HCT116 (cell line): ENCODE measurements at regions not wholly inside any gene's neighbourhood (a gene's known extent, or its start where the extent isn't known, plus 50 kb on each side); places are given as distances from the start of the nearest gene placed in this dataset.

Experiments used
- ATAC-seq: fragments of 200-7000 bp; cut with Tn5 transposase; 2 replicates; pipeline ENCODE4 v1.9.1; 2020; ENCODE audit warnings: mild to moderate bottlenecking, moderate library complexity
- BruUV-seq: library from RNA; stranded (reverse); fragments of 400-500 nt; replicated peaks from 2 replicates; lab custom pipeline; 2021; lab: Mats Ljungman, UMichigan
- CTCF ChIA-PET: fragments of 300-600 bp; sonication (Branson Sonifier 250); formaldehyde crosslinking; loops from one replicate; lab custom pipeline; 2021; ENCODE audit warnings: antibody characterized with exemption; lab: Charles Lee
- POLR2A ChIA-PET: fragments of 300-600, 350-600 bp; sonication (Branson Sonifier 250); formaldehyde crosslinking; loops from one replicate; lab custom pipeline; 2021; ENCODE audit warnings: antibody characterized with exemption; lab: Charles Lee
- RAD21 ChIA-PET, 2 experiments: fragments of 300-600 bp; sonication (Branson Sonifier 250); formaldehyde crosslinking; loops; one replicate each; lab custom pipeline; 2023; ENCODE audit warnings: low total read pairs in 2 of 2; ENCODE audit not compliant: uncharacterized antibody in 2 of 2, unreplicated experiment in 2 of 2, low non-redundant PET in 1 of 2; lab: Charles Lee
- DNase-seq: peaks from one replicate; pipeline ENCODE4 v3.0.0-alpha.2; 2010; ENCODE audit warnings: low read depth, low spot score
- H2AFZ ChIP-seq: fragments of 200-600 bp; shearing (Covaris generic), sonication (generic); 2 replicates; pipeline ENCODE4 v1.6.1; 2017; ENCODE audit warnings: low read depth, mixed run types, mixed read lengths, antibody characterized with exemption, low read length; ENCODE audit not compliant: poor library complexity, severe bottlenecking
- H3K27ac ChIP-seq: 2 replicates; pipeline ENCODE4 v1.5.1; 2012; ENCODE audit warnings: low read depth, low read length
- H3K27me3 ChIP-seq: fragments of 200-600 bp; sonication (generic); 2 replicates; pipeline ENCODE4 v1.6.1; 2016; ENCODE audit warnings: mixed run types, low read length, mixed read lengths; ENCODE audit not compliant: insufficient read depth
- H3K36me3 ChIP-seq, 2 experiments: fragments of 200-500 bp in 1 of 2; fragments of 200-600 bp in 1 of 2; sonication (Bioruptor generic) in 1 of 2; sonication (generic) in 1 of 2; 2 replicates each; pipeline versions ENCODE4 v1.5.1 to v1.6.1; 2014 to 2016; ENCODE audit warnings: low read length in 2 of 2, inconsistent platforms in 1 of 2, mixed read lengths in 1 of 2, mixed run types in 1 of 2; ENCODE audit not compliant: insufficient read depth in 2 of 2, control insufficient read depth in 1 of 2
- H3K4me1 ChIP-seq, 2 experiments: fragments of 200-600 bp in 1 of 2; sonication (generic) in 1 of 2; 2 replicates each; pipeline versions ENCODE4 v1.5.1 to v1.6.1; 2012 to 2017; ENCODE audit warnings: low read length in 2 of 2, inconsistent platforms in 1 of 2, mild to moderate bottlenecking in 1 of 2, mixed read lengths in 1 of 2, mixed run types in 1 of 2, moderate library complexity in 1 of 2; ENCODE audit not compliant: insufficient read depth in 2 of 2, control insufficient read depth in 1 of 2
- H3K4me2 ChIP-seq: fragments of 200-600 bp; sonication (generic); 2 replicates; pipeline ENCODE4 v1.6.1; 2017; ENCODE audit warnings: mixed run types, low read length, mixed read lengths
- H3K4me3 ChIP-seq, 2 experiments: fragments of 200-600 bp in 1 of 2; sonication (generic) in 1 of 2; replicated peaks in 1 of 2; 2 replicates each; pipeline ENCODE4 v1.5.1; 2011 to 2016; ENCODE audit warnings: low read length in 2 of 2, control low read depth in 1 of 2, low read depth in 1 of 2, mild to moderate bottlenecking in 1 of 2, mixed read lengths in 1 of 2, mixed run types in 1 of 2
- H3K79me2 ChIP-seq: fragments of 200-600 bp; sonication (generic); 2 replicates; pipeline ENCODE4 v1.6.1; 2017; ENCODE audit warnings: mild to moderate bottlenecking, mixed run types, low read length, moderate library complexity, mixed read lengths; ENCODE audit not compliant: insufficient read depth
- H3K9ac ChIP-seq: fragments of 200-600 bp; sonication (generic); 2 replicates; pipeline ENCODE4 v1.6.1; 2016; ENCODE audit warnings: low read length, mixed read lengths
- H3K9me2 ChIP-seq: fragments of 200-600 bp; sonication (generic), shearing (Covaris generic); 2 replicates; pipeline ENCODE4 v1.6.1; 2017; ENCODE audit warnings: mixed run types, mild to moderate bottlenecking, moderate library complexity; ENCODE audit not compliant: insufficient read depth
- H3K9me3 ChIP-seq, 2 experiments: fragments of 200-500 bp in 1 of 2; fragments of 200-600 bp in 1 of 2; sonication (Bioruptor generic) in 1 of 2; sonication (generic) in 1 of 2; 2 replicates each; pipeline ENCODE4 v1.6.1; 2014 to 2017; ENCODE audit warnings: low read length in 2 of 2, mixed read lengths in 2 of 2, inconsistent platforms in 1 of 2, low read depth in 1 of 2, mild to moderate bottlenecking in 1 of 2, mixed run types in 1 of 2, moderate library complexity in 1 of 2; ENCODE audit not compliant: control insufficient read depth in 1 of 2, insufficient read depth in 1 of 2
- H4K20me1 ChIP-seq: fragments of 200-600 bp; sonication (generic), shearing (Covaris generic); 2 replicates; pipeline ENCODE4 v1.6.1; 2017; ENCODE audit warnings: mixed run types, mild to moderate bottlenecking, moderate library complexity; ENCODE audit not compliant: insufficient read depth
- ATF3 ChIP-seq: IDR thresholded peaks from 2 replicates; pipeline ENCODE4 v1.6.1; 2012
- REST ChIP-seq: IDR thresholded peaks from 2 replicates; pipeline ENCODE4 v1.6.1; 2012; ENCODE audit warnings: low read depth
- TCF7L2 ChIP-seq: IDR thresholded peaks from 2 replicates; pipeline ENCODE4 v1.7.0; 2011; ENCODE audit warnings: borderline replicate concordance, inconsistent platforms; ENCODE audit not compliant: insufficient read depth, insufficient read length; ENCODE audit errors: extremely low read depth
- ZNF274 ChIP-seq: fragments of 200-500 bp; sonication (Bioruptor generic); IDR thresholded peaks from 2 replicates; pipeline ENCODE4 v1.6.1; 2014; ENCODE audit warnings: mild to moderate bottlenecking, low read depth, low read length, inconsistent platforms
- intact Hi-C: fragments of 100-400 bp; cut with micrococcal nuclease; formaldehyde crosslinking; loops from 2 replicates; pipeline ENCODE4 v1.10.0; 2022
- TF ChIP-seq, protein P1 (sequence below), 3 experiments: fragments of 200-600 bp in 1 of 3; sonication (generic) in 1 of 3; IDR thresholded peaks in 2 of 3; conservative IDR thresholded peaks in 1 of 3; 2 replicates each; pipeline ENCODE4 v1.5.1; 2012 to 2017; ENCODE audit warnings: low read depth in 2 of 3, low read length in 2 of 3, antibody characterized with exemption in 1 of 3, borderline replicate concordance in 1 of 3, control low read depth in 1 of 3, mild to moderate bottlenecking in 1 of 3, mixed read lengths in 1 of 3, mixed run types in 1 of 3, moderate library complexity in 1 of 3; ENCODE audit not compliant: insufficient read depth in 1 of 3

- Histone ChIP-seq H3K9me2 (no peaks in the 10 kb centered on the region), H3K9ac (no peak overlapping the region), H3K27me3 (no peaks in the 10 kb centered on the region), H3K4me3 (no peak overlapping the region), H3K27ac (no peak overlapping the region), H2AFZ (no peak overlapping the region), H3K9me3 (no peaks in the 10 kb centered on the region), H3K4me1 (no peaks in the 10 kb centered on the region), H4K20me1 (no peaks in the 10 kb centered on the region), H3K79me2 (no peaks in the 10 kb centered on the region), H3K36me3 (no peaks in the 10 kb centered on the region), H3K4me2 (no peak overlapping the region)
- intact Hi-C loops: no loop called here
- ChIA-PET POLR2A (no interaction called here), RAD21 (no interaction called here), CTCF (no interaction called here)
- BruUV-seq: no TSS peak
- TF ChIP-seq TCF7L2 (no peak), REST (no peak)
- DNase-seq (no peak), ATAC-seq (no peak)
Measured at GRCh38 chr7:93029056-93029455, 88.7 kb downstream of the SAMD9 start.

- H2AFZ ChIP-seq: no peak overlapping the region
- H3K4me1 ChIP-seq: no peaks in the 10 kb centered on the region
- no peaks in the 10 kb centered on the region for H3K27me3 ChIP-seq
- H3K4me2 ChIP-seq: no peak overlapping the region
- H3K36me3 ChIP-seq: no peaks in the 10 kb centered on the region
- RAD21 ChIA-PET: no interaction called here
- no peak for ATAC-seq
- BruUV-seq: no TSS peak
- H3K9ac ChIP-seq: no peak overlapping the region
- DNase-seq: no peak
- POLR2A ChIA-PET: no interaction called here
- no peak overlapping the region for H3K4me3 ChIP-seq
- no peaks in the 10 kb centered on the region for H4K20me1 ChIP-seq
- intact Hi-C loops: no loop called here
- H3K9me3 ChIP-seq: no peaks in the 10 kb centered on the region
- H3K9me2 ChIP-seq: no peaks in the 10 kb centered on the region
- CTCF ChIA-PET: no interaction called here
- H3K79me2 ChIP-seq: no peaks in the 10 kb centered on the region
- no peak overlapping the region for H3K27ac ChIP-seq
- TF ChIP-seq, protein P1, sequence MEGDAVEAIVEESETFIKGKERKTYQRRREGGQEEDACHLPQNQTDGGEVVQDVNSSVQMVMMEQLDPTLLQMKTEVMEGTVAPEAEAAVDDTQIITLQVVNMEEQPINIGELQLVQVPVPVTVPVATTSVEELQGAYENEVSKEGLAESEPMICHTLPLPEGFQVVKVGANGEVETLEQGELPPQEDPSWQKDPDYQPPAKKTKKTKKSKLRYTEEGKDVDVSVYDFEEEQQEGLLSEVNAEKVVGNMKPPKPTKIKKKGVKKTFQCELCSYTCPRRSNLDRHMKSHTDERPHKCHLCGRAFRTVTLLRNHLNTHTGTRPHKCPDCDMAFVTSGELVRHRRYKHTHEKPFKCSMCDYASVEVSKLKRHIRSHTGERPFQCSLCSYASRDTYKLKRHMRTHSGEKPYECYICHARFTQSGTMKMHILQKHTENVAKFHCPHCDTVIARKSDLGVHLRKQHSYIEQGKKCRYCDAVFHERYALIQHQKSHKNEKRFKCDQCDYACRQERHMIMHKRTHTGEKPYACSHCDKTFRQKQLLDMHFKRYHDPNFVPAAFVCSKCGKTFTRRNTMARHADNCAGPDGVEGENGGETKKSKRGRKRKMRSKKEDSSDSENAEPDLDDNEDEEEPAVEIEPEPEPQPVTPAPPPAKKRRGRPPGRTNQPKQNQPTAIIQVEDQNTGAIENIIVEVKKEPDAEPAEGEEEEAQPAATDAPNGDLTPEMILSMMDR (IDR thresholded peaks at IDR 0.05 in 2 of 3, conservative IDR thresholded peaks at IDR 0.05 in 1 of 3; ENCODE audit: borderline replicate concordance in 1 of 3, insufficient read depth in 1 of 3, low read depth in 2 of 3, low read length in 2 of 3): no peak
- TF ChIP-seq ATF3: no peak
- TF ChIP-seq REST: no peak
- TF ChIP-seq ZNF274: no peak
Measured at GRCh38 chr7:93028610-93029009, 89.2 kb downstream of the SAMD9 start.
